Erythroblast (primary cell): ENCODE measurements at regions not wholly inside any gene's neighbourhood (a gene's known extent, or its start where the extent isn't known, plus 50 kb on each side); places are given as distances from the start of the nearest gene placed in this dataset.

ENCODE experiments used
- GATA1 ChIP-seq: IDR thresholded peaks from 2 replicates; pipeline ENCODE4 v1.6.1; 2011; ENCODE audit warnings: low read depth, mild to moderate bottlenecking, control low read depth, low read length, moderate library complexity
- POLR2A ChIP-seq: IDR thresholded peaks from 2 replicates; pipeline ENCODE4 v1.6.1; 2011; ENCODE audit warnings: mild to moderate bottlenecking, low read length

DNA sequence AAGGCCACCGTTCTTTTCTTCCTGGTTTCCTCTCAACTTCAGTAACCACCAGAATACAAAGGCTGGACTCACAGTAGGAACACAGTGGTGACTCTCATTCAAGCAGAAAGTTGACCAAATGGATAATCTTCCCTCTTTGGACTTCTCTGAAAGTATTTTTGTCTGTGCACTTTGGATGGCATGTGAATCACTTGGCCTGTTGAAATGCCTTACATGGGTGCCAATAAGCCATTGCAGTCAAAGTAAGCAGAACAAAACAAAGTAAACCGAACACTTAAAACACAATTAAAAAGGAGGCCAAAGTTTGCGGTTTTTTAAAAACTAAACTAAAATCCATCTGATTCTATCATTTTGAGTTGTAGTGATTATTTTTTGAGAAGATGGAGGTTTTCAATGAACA lies 370.1 kb upstream of the DDHD1 start:
- TF ChIP-seq POLR2A (no peak), GATA1 (no peak)
